ENCODE measurements at regions not wholly inside any gene's neighbourhood (a gene's known extent, or its start where the extent isn't known, plus 50 kb on each side); places are given as distances from the start of the nearest gene placed in this dataset.

GRCh38 chr9:135326141-135326540 is 153.4 kb upstream of the PPP1R26 start:
- no peak for FAIRE-seq
- no peak overlapping the region for H3K4me2 ChIP-seq (ENCODE audit: control insufficient read depth, extremely low read depth, insufficient read depth, low read depth, low read length)
- H3K9me3 ChIP-seq (ENCODE audit: control insufficient read depth, low read depth, low read length), result peaks cover 4% of the 10 kb centered on the region
- no peak for DNase-seq (ENCODE audit: low read depth, low spot score)
- no peaks in the 10 kb centered on the region for H3K4me1 ChIP-seq (ENCODE audit: control insufficient read depth, extremely low read depth, insufficient read depth, low read length)
- H3K36me3 ChIP-seq (ENCODE audit: control insufficient read depth in 2 of 2, extremely low read depth in 1 of 2, insufficient read depth in 2 of 2, low read length in 2 of 2), result no peaks in the 10 kb centered on the region
- H2AFZ ChIP-seq (ENCODE audit: control insufficient read depth, low read length), result no peak overlapping the region
- TF ChIP-seq EZH2 (IDR thresholded peaks at IDR 0.05; ENCODE audit: low read length) (no peak), CTCF (optimal IDR thresholded peaks at IDR 0.05 in 1 of 3, IDR thresholded peaks at IDR 0.05 in 1 of 3, conservative IDR thresholded peaks at IDR 0.05 in 1 of 3; ENCODE audit: extremely low read depth in 1 of 3, insufficient read depth in 2 of 3, low read length in 3 of 3) (no peak)
- dilution Hi-C loops (cut with MboI; ENCODE audit: extremely low pct_ligation_motif_present, low sequenced_read_pairs), result no loop called here
- no peak overlapping the region for H3K9ac ChIP-seq (ENCODE audit: control insufficient read depth, extremely low read depth, insufficient read depth, low read length)
- H4K20me1 ChIP-seq (ENCODE audit: control insufficient read depth, extremely low read depth, insufficient read depth, low read length), result no peaks in the 10 kb centered on the region
- no peaks in the 10 kb centered on the region for H3K9me1 ChIP-seq (ENCODE audit: control insufficient read depth, extremely low read depth, insufficient read depth, low read length)
- no peaks in the 10 kb centered on the region for H3K27me3 ChIP-seq (ENCODE audit: control insufficient read depth, extremely low read depth, insufficient read depth, low read length)
- H3K79me2 ChIP-seq (ENCODE audit: control insufficient read depth, insufficient read depth, low read length), result no peaks in the 10 kb centered on the region
- no peak overlapping the region for H3K4me3 ChIP-seq (ENCODE audit: control insufficient read depth in 2 of 3, extremely low read depth in 1 of 3, insufficient read depth in 2 of 3, low read depth in 1 of 3, low read length in 3 of 3)
- no peak overlapping the region for H3K27ac ChIP-seq (ENCODE audit: control insufficient read depth, insufficient read depth, low read length)

- Histone ChIP-seq H3K4me1 (ENCODE audit: control insufficient read depth, extremely low read depth, insufficient read depth, low read length) (no peaks in the 10 kb centered on the region), H4K20me1 (ENCODE audit: control insufficient read depth, extremely low read depth, insufficient read depth, low read length) (no peaks in the 10 kb centered on the region), H3K4me3 (ENCODE audit: control insufficient read depth in 2 of 3, extremely low read depth in 1 of 3, insufficient read depth in 2 of 3, low read depth in 1 of 3, low read length in 3 of 3) (no peak overlapping the region), H3K27ac (ENCODE audit: control insufficient read depth, insufficient read depth, low read length) (no peak overlapping the region), H3K36me3 (ENCODE audit: control insufficient read depth in 2 of 2, extremely low read depth in 1 of 2, insufficient read depth in 2 of 2, low read length in 2 of 2) (no peaks in the 10 kb centered on the region), H3K4me2 (ENCODE audit: control insufficient read depth, extremely low read depth, insufficient read depth, low read depth, low read length) (no peak overlapping the region), H3K79me2 (ENCODE audit: control insufficient read depth, insufficient read depth, low read length) (no peaks in the 10 kb centered on the region), H3K9ac (ENCODE audit: control insufficient read depth, extremely low read depth, insufficient read depth, low read length) (no peak overlapping the region), H3K27me3 (ENCODE audit: control insufficient read depth, extremely low read depth, insufficient read depth, low read length) (no peaks in the 10 kb centered on the region), H3K9me3 (ENCODE audit: control insufficient read depth, low read depth, low read length) (peaks cover 4% of the 10 kb centered on the region), H3K9me1 (ENCODE audit: control insufficient read depth, extremely low read depth, insufficient read depth, low read length) (no peaks in the 10 kb centered on the region), H2AFZ (ENCODE audit: control insufficient read depth, low read length) (no peak overlapping the region)
- dilution Hi-C loops (cut with MboI; ENCODE audit: extremely low pct_ligation_motif_present, low sequenced_read_pairs), result no loop called here
- FAIRE-seq, result no peak
- TF ChIP-seq EZH2 (IDR thresholded peaks at IDR 0.05; ENCODE audit: low read length) (no peak), CTCF (optimal IDR thresholded peaks at IDR 0.05 in 1 of 3, IDR thresholded peaks at IDR 0.05 in 1 of 3, conservative IDR thresholded peaks at IDR 0.05 in 1 of 3; ENCODE audit: extremely low read depth in 1 of 3, insufficient read depth in 2 of 3, low read length in 3 of 3) (no peak)
- no peak for DNase-seq (ENCODE audit: low read depth, low spot score)
Measured at GRCh38 chr9:135326633-135327152, 152.9 kb upstream of the PPP1R26 start.

All from keratinocyte (primary cell).